A673 (cell line): ENCODE measurements at regions not wholly inside any gene's neighbourhood (a gene's known extent, or its start where the extent isn't known, plus 50 kb on each side); places are given as distances from the start of the nearest gene placed in this dataset.
"Not testable (repeated sequence)": the region's sequence is repeated elsewhere in the genome, so short reads cannot be mapped to it uniquely, and the experiment has no call there.

ENCODE experiments used
- BruUV-seq: library from RNA; stranded (reverse); fragments of 400-500 nt; replicated peaks from 2 replicates; lab custom pipeline; 2021; lab: Mats Ljungman, UMichigan
- CTCF ChIA-PET: fragments of 300-600 bp; sonication (Branson Sonifier 250); formaldehyde crosslinking; loops from one replicate; lab custom pipeline; 2022; ENCODE audit warnings: antibody characterized with exemption; lab: Charles Lee
- POLR2A ChIA-PET: fragments of 300-600 bp; sonication (Branson Sonifier 250); formaldehyde crosslinking; loops from one replicate; lab custom pipeline; 2022; ENCODE audit warnings: antibody characterized with exemption; ENCODE audit not compliant: low non-redundant PET; lab: Charles Lee
- DNase-seq: peaks from one replicate; pipeline ENCODE4 v3.0.0-alpha.2; 2015; ENCODE audit warnings: low spot score
- H3K27ac ChIP-seq: fragments of 200-600 bp; sonication (generic); 2 replicates; pipeline ENCODE4 v1.5.1; 2016; ENCODE audit warnings: mixed run types, low read depth, mild to moderate bottlenecking, mixed read lengths, antibody characterized with exemption, low read length; ENCODE audit not compliant: poor library complexity, severe bottlenecking
- H3K27me3 ChIP-seq: fragments of 200-600 bp; sonication (generic); replicated peaks from 2 replicates; pipeline ENCODE4 v1.6.1; 2017; ENCODE audit warnings: mixed run types, low read depth, mild to moderate bottlenecking, mixed read lengths, antibody characterized with exemption, low read length; ENCODE audit not compliant: insufficient read depth, poor library complexity
- H3K36me3 ChIP-seq: fragments of 200-600 bp; sonication (generic); 2 replicates; pipeline ENCODE4 v1.6.1; 2016; ENCODE audit warnings: mixed run types, mild to moderate bottlenecking, mixed read lengths, antibody characterized with exemption, low read length; ENCODE audit not compliant: insufficient read depth, poor library complexity, severe bottlenecking
- H3K4me1 ChIP-seq: fragments of 200-600 bp; sonication (generic); 2 replicates; pipeline ENCODE4 v1.6.1; 2017; ENCODE audit warnings: mixed run types, mild to moderate bottlenecking, mixed read lengths, antibody characterized with exemption, low read length; ENCODE audit not compliant: insufficient read depth, poor library complexity, severe bottlenecking
- H3K4me3 ChIP-seq: fragments of 200-600 bp; sonication (generic); 2 replicates; pipeline ENCODE4 v1.5.1; 2016; ENCODE audit warnings: low read depth, mixed run types, mild to moderate bottlenecking, mixed read lengths, low read length; ENCODE audit not compliant: poor library complexity, severe bottlenecking
- H3K9me3 ChIP-seq: fragments of 200-600 bp; sonication (generic); 2 replicates; pipeline ENCODE4 v1.6.1; 2016; ENCODE audit warnings: mixed run types, low read depth, mild to moderate bottlenecking, mixed read lengths, antibody characterized with exemption, low read length; ENCODE audit not compliant: poor library complexity, severe bottlenecking
- EZH2 ChIP-seq: fragments of 200-600 bp; sonication (generic); IDR thresholded peaks from 2 replicates; pipeline ENCODE4 v1.6.1; 2017; ENCODE audit warnings: borderline replicate concordance, low read depth, mild to moderate bottlenecking, mixed read lengths, antibody characterized with exemption, low read length; ENCODE audit not compliant: poor library complexity, severe bottlenecking
- intact Hi-C: fragments of 100-400 bp; cut with micrococcal nuclease; formaldehyde crosslinking; loops from one replicate; pipeline ENCODE4 v1.10.0; 2022; ENCODE audit not compliant: unreplicated experiment
- TF ChIP-seq, protein P1 (sequence below): fragments of 300-800, 200-600 bp; sonication (generic); conservative IDR thresholded peaks from 2 replicates; pipeline ENCODE4 v1.5.1; 2017; ENCODE audit warnings: low read depth, mild to moderate bottlenecking, antibody characterized with exemption, low read length, moderate library complexity, mixed read lengths

DNA sequence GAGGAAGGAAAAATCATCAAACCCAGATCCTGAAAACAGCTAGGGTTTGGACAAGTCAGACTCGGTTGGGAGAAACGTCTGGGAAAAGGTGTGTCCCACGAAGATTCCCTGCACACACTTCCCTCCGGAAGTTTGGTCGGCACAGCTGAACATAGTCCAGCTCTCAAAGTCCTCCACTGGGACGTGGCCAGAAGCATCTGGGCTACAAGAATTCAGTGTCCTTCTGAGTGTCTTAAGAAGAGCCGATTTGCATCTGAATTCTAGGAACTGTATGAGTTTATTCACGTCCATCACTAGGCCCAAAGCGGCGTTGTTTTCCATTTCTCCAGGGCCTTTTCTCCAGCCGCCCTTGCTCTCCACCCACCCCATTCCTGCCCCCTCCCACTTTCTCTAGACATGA lies 109.1 kb downstream of the C17orf67 start:
- POLR2A ChIA-PET: no interaction called here
- Histone ChIP-seq H3K36me3 (no peaks in the 10 kb centered on the region), H3K4me1 (no peaks in the 10 kb centered on the region), H3K9me3 (no peaks in the 10 kb centered on the region), H3K27me3 (no peaks in the 10 kb centered on the region), H3K4me3 (no peak overlapping the region), H3K27ac (no peak overlapping the region)
- intact Hi-C loops: no loop called here
- no peak for DNase-seq
- no TSS peak for BruUV-seq
- TF ChIP-seq EZH2: no peak
- TF ChIP-seq, protein P1, sequence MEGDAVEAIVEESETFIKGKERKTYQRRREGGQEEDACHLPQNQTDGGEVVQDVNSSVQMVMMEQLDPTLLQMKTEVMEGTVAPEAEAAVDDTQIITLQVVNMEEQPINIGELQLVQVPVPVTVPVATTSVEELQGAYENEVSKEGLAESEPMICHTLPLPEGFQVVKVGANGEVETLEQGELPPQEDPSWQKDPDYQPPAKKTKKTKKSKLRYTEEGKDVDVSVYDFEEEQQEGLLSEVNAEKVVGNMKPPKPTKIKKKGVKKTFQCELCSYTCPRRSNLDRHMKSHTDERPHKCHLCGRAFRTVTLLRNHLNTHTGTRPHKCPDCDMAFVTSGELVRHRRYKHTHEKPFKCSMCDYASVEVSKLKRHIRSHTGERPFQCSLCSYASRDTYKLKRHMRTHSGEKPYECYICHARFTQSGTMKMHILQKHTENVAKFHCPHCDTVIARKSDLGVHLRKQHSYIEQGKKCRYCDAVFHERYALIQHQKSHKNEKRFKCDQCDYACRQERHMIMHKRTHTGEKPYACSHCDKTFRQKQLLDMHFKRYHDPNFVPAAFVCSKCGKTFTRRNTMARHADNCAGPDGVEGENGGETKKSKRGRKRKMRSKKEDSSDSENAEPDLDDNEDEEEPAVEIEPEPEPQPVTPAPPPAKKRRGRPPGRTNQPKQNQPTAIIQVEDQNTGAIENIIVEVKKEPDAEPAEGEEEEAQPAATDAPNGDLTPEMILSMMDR: no peak
- CTCF ChIA-PET: interaction anchor here (1.2 kb wide), 1 partner anchor 9 kb away, joined by 4 read pairs; no protein-coding TSS in a partner anchor

DNA sequence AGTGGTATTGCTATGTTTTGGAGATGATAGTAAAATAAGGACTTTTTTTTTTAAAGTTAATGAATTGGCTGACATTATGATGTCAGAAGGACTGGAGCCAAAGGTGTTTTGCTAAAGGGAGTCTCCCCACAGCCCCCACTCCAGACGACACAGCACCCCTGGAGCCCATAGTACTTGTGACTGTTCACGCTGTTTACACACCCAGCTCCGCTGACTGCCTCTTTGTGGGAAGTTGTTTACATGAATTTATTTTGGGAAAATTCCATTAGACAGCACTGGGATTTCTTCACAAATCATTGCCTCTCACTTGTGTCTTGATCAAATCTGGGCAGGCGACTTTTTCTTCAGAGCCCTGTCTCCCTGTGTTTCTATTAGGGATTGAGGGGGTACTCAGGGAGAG lies 108.6 kb downstream of the C17orf67 start:
- CTCF ChIA-PET: interaction anchor here (1.2 kb wide), 1 partner anchor 9 kb away, joined by 4 read pairs; no protein-coding TSS in a partner anchor

DNA sequence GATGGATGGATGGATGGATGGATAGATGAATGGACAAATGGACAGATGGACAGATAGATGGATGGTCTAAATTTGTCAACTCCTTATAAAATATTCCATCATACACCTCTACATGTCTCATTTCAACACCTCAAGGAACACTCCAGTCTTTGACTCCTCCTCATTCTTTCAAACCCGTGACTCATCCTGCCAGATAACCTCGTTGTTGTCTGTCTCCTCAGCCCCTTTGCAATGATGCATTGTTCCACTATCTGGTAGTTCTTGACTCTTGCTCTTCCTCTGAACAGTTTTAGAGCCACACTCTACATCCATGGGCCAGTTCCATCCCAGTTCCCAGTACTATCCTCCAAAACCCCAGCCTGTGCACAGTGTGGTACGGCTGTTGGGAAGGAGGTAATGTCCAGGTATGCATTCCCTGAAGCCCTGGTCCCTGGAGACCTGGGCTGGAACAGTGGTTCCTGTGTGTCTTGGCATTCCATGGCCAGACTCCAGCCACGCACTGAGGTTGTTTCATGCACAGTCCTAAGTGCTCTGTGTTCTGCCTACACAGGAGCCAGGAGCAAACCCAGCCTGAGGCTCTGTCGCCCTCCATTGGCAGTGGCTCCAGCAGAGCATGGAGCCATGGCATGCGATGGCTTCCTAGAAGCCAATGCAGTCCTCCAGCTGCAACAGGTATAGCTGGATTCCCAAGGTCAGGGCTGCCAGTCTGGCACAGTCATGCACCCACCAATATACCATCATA lies 105.7 kb downstream of the C17orf67 start:
- H3K4me3 ChIP-seq: no peak overlapping the region
- TF ChIP-seq EZH2: no peak
- TF ChIP-seq, protein P1: no peak
- intact Hi-C loops: no loop called here
- no peaks in the 10 kb centered on the region for H3K27me3 ChIP-seq
- H3K4me1 ChIP-seq: no peaks in the 10 kb centered on the region
- ChIA-PET POLR2A (no interaction called here), CTCF (no interaction called here)
- no peak for DNase-seq
- no TSS peak for BruUV-seq
- H3K9me3 ChIP-seq: no peaks in the 10 kb centered on the region
- H3K36me3 ChIP-seq: no peaks in the 10 kb centered on the region
- no peak overlapping the region for H3K27ac ChIP-seq

More for the DNA sequence above, 108.6 kb downstream of the C17orf67 start:
- no peaks in the 10 kb centered on the region for H3K27me3 ChIP-seq
- DNase-seq: no peak
- no peak overlapping the region for H3K4me3 ChIP-seq
- H3K36me3 ChIP-seq: no peaks in the 10 kb centered on the region
- POLR2A ChIA-PET: no interaction called here
- no peaks in the 10 kb centered on the region for H3K9me3 ChIP-seq
- TF ChIP-seq, protein P1: no peak
- TF ChIP-seq EZH2: no peak
- intact Hi-C loops: no loop called here
- no peaks in the 10 kb centered on the region for H3K4me1 ChIP-seq
- no peak overlapping the region for H3K27ac ChIP-seq
- no TSS peak for BruUV-seq

DNA sequence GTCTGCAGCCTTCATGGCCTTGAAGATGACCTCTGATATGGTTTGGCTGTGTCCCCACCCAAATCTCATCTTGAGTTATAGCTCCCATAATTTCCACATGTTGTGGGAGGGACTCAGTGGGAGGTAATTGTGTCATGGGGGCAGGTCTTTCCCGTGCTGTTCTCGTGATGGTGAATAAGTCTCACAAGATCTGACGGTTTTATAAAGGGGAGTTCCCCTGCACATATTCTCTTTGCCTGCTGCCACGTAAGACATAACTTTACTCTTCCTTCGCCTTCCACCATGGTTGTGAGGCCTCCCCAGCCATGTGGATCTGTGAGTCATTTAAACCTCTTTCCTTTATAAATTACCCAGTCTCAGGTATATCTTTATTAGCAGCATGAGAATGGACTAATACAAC lies 102.6 kb downstream of the C17orf67 start:
- H3K27me3 ChIP-seq, POLR2A ChIA-PET, CTCF ChIA-PET: not testable (repeated sequence)

More for the DNA sequence above, 102.6 kb downstream of the C17orf67 start:
- H3K9me3 ChIP-seq, H3K4me3 ChIP-seq, DNase-seq, BruUV-seq, H3K27ac ChIP-seq, intact Hi-C loops, H3K4me1 ChIP-seq, H3K36me3 ChIP-seq: not testable (repeated sequence)
